ENCODE measurements at regions not wholly inside any gene's neighbourhood (a gene's known extent, or its start where the extent isn't known, plus 50 kb on each side); places are given as distances from the start of the nearest gene placed in this dataset.

GRCh38 chr14:86782092-86782580 lies 1210.8 kb downstream of the GALC start:
- Mint-ChIP-seq H3K36me3 (no peaks in the 10 kb centered on the region), H3K4me1 (no peaks in the 10 kb centered on the region), H3K9me3 (peaks cover 6 to 20% of the 10 kb centered on the region in 2 donors), H3K4me3 (no peak overlapping the region), H3K27me3 (ENCODE audit: low read depth in 2 of 2) (no peaks in the 10 kb centered on the region), H3K27ac (no peak overlapping the region)
- no peak for DNase-seq
- no peaks in the 10 kb centered on the region for H3K27me3 ChIP-seq (ENCODE audit: control insufficient read depth, insufficient read depth, low read length)
- no peaks in the 10 kb centered on the region for H3K4me1 ChIP-seq (ENCODE audit: control insufficient read depth, insufficient read depth, low read length)
- 98% methylated on average over 5 of the region's 6 CpGs for WGBS (ENCODE audit: insufficient coverage)
- H3K27ac ChIP-seq (ENCODE audit: low read length), result no peak overlapping the region
- H3K36me3 ChIP-seq (ENCODE audit: control insufficient read depth, insufficient read depth, low read length), result no peaks in the 10 kb centered on the region
- ATAC-seq, result no peak
- TF ChIP-seq CTCF (IDR thresholded peaks at IDR 0.05), result no peak
- H3K9me3 ChIP-seq (ENCODE audit: control insufficient read depth, insufficient read depth, low read length), result no peaks in the 10 kb centered on the region
- intact Hi-C loops (cut with micrococcal nuclease), result no loop called here
- H3K4me3 ChIP-seq (ENCODE audit: low read length), result no peak overlapping the region

GRCh38 chr14:86780876-86781510 lies 1212.0 kb downstream of the GALC start:
- Mint-ChIP-seq H3K9me3 (peaks cover 8 to 20% of the 10 kb centered on the region in 2 donors), H3K4me1 (no peaks in the 10 kb centered on the region), H3K4me3 (no peak overlapping the region), H3K27me3 (ENCODE audit: low read depth in 2 of 2) (no peaks in the 10 kb centered on the region), H3K36me3 (no peaks in the 10 kb centered on the region), H3K27ac (no peak overlapping the region)
- H3K27ac ChIP-seq (ENCODE audit: low read length), result no peak overlapping the region
- H3K9me3 ChIP-seq (ENCODE audit: control insufficient read depth, insufficient read depth, low read length), result no peaks in the 10 kb centered on the region
- intact Hi-C loops (cut with micrococcal nuclease), result no loop called here
- no peak overlapping the region for H3K4me3 ChIP-seq (ENCODE audit: low read length)
- no peak for ATAC-seq
- no peak for DNase-seq
- H3K27me3 ChIP-seq (ENCODE audit: control insufficient read depth, insufficient read depth, low read length), result no peaks in the 10 kb centered on the region
- H3K4me1 ChIP-seq (ENCODE audit: control insufficient read depth, insufficient read depth, low read length), result no peaks in the 10 kb centered on the region
- WGBS (ENCODE audit: insufficient coverage), result 83% methylated on average over 1 of the region's 1 CpG
- no peak for TF ChIP-seq CTCF (IDR thresholded peaks at IDR 0.05)
- no peaks in the 10 kb centered on the region for H3K36me3 ChIP-seq (ENCODE audit: control insufficient read depth, insufficient read depth, low read length)

GRCh38 chr14:86780461-86780860 lies 1212.5 kb downstream of the GALC start:
- Histone ChIP-seq H3K27me3 (ENCODE audit: control insufficient read depth, insufficient read depth, low read length) (no peaks in the 10 kb centered on the region), H3K36me3 (ENCODE audit: control insufficient read depth, insufficient read depth, low read length) (no peaks in the 10 kb centered on the region), H3K27ac (ENCODE audit: low read length) (no peak overlapping the region), H3K4me3 (ENCODE audit: low read length) (no peak overlapping the region), H3K4me1 (ENCODE audit: control insufficient read depth, insufficient read depth, low read length) (no peaks in the 10 kb centered on the region), H3K9me3 (ENCODE audit: control insufficient read depth, insufficient read depth, low read length) (no peaks in the 10 kb centered on the region)
- H3K4me1 Mint-ChIP-seq, result no peaks in the 10 kb centered on the region
- no peak for DNase-seq
- H3K36me3 Mint-ChIP-seq, result no peaks in the 10 kb centered on the region
- no peak overlapping the region for H3K27ac Mint-ChIP-seq
- TF ChIP-seq CTCF (IDR thresholded peaks at IDR 0.05), result no peak
- H3K9me3 Mint-ChIP-seq, result peaks cover 10 to 22% of the 10 kb centered on the region in 2 donors
- ATAC-seq, result no peak
- H3K27me3 Mint-ChIP-seq (ENCODE audit: low read depth in 2 of 2), result no peaks in the 10 kb centered on the region
- no peak overlapping the region for H3K4me3 Mint-ChIP-seq
- intact Hi-C loops (cut with micrococcal nuclease), result no loop called here
- 92% methylated on average over 2 of the region's 2 CpGs for WGBS (ENCODE audit: insufficient coverage)

GRCh38 chr14:86779416-86779815 lies 1213.6 kb downstream of the GALC start:
- no peak overlapping the region for H3K27ac Mint-ChIP-seq

More at GRCh38 chr14:86779416-86779815, 1213.6 kb downstream of the GALC start:
- no peak overlapping the region for H3K4me3 Mint-ChIP-seq
- no peaks in the 10 kb centered on the region for H3K27me3 ChIP-seq (ENCODE audit: control insufficient read depth, insufficient read depth, low read length)
- H3K9me3 ChIP-seq (ENCODE audit: control insufficient read depth, insufficient read depth, low read length), result no peaks in the 10 kb centered on the region
- no peaks in the 10 kb centered on the region for H3K36me3 Mint-ChIP-seq
- no peaks in the 10 kb centered on the region for H3K4me1 Mint-ChIP-seq
- no peak for TF ChIP-seq CTCF (IDR thresholded peaks at IDR 0.05)
- intact Hi-C loops (cut with micrococcal nuclease), result no loop called here
- no peaks in the 10 kb centered on the region for H3K4me1 ChIP-seq (ENCODE audit: control insufficient read depth, insufficient read depth, low read length)
- H3K9me3 Mint-ChIP-seq, result peaks cover 10 to 18% of the 10 kb centered on the region in 2 donors
- H3K27ac ChIP-seq (ENCODE audit: low read length), result no peak overlapping the region
- WGBS (ENCODE audit: insufficient coverage), result no CpG with 5 or more reads among the region's 1 CpG
- H3K36me3 ChIP-seq (ENCODE audit: control insufficient read depth, insufficient read depth, low read length), result no peaks in the 10 kb centered on the region
- no peak for ATAC-seq
- no peaks in the 10 kb centered on the region for H3K27me3 Mint-ChIP-seq (ENCODE audit: low read depth in 2 of 2)
- no peak for DNase-seq
- H3K4me3 ChIP-seq (ENCODE audit: low read length), result no peak overlapping the region
